H9 (cell line): ENCODE measurements at regions not wholly inside any gene's neighbourhood (a gene's known extent, or its start where the extent isn't known, plus 50 kb on each side); places are given as distances from the start of the nearest gene placed in this dataset.

Experiments used
- DNase-seq: peaks from one replicate; pipeline ENCODE4 v3.0.0-alpha.2; 2017
- H2AFZ ChIP-seq: one replicate; pipeline ENCODE4 v1.6.1; 2013; ENCODE audit warnings: mild to moderate bottlenecking, low read length, control low read depth, moderate library complexity
- H2AK5ac ChIP-seq: 2 replicates; pipeline ENCODE4 v1.6.1; 2013; ENCODE audit warnings: low read length, control low read depth, mixed read lengths; ENCODE audit not compliant: insufficient read length
- H2BK120ac ChIP-seq: one replicate; pipeline ENCODE4 v1.6.1; 2013; ENCODE audit warnings: low read depth, mild to moderate bottlenecking, low read length, control low read depth, inconsistent platforms; ENCODE audit not compliant: poor library complexity, severe bottlenecking
- H2BK12ac ChIP-seq: 2 replicates; pipeline ENCODE4 v1.6.1; 2013; ENCODE audit warnings: low read length, control low read depth, mixed read lengths, low read depth; ENCODE audit not compliant: insufficient read length
- H2BK15ac ChIP-seq: 2 replicates; pipeline ENCODE4 v1.6.1; 2013; ENCODE audit warnings: low read depth, low read length, control low read depth
- H2BK20ac ChIP-seq: one replicate; pipeline ENCODE4 v1.6.1; 2013; ENCODE audit warnings: low read depth, mild to moderate bottlenecking, low read length, control low read depth, inconsistent platforms; ENCODE audit not compliant: poor library complexity, severe bottlenecking
- H2BK5ac ChIP-seq: 2 replicates; pipeline ENCODE4 v1.6.1; 2013; ENCODE audit warnings: low read length, control low read depth, mixed read lengths; ENCODE audit not compliant: insufficient read length
- H3K14ac ChIP-seq: 2 replicates; pipeline ENCODE4 v1.6.1; 2013; ENCODE audit warnings: low read length, control low read depth; ENCODE audit not compliant: insufficient read depth
- H3K18ac ChIP-seq: 2 replicates; pipeline ENCODE4 v1.6.1; 2013; ENCODE audit warnings: low read depth, mild to moderate bottlenecking, mixed read lengths, low read length, control low read depth; ENCODE audit not compliant: insufficient read length
- H3K23ac ChIP-seq: 2 replicates; pipeline ENCODE4 v1.6.1; 2013; ENCODE audit warnings: low read length, control low read depth, mixed read lengths, low read depth; ENCODE audit not compliant: insufficient read length
- H3K23me2 ChIP-seq: 2 replicates; pipeline ENCODE4 v1.6.1; 2013; ENCODE audit warnings: low read depth, mild to moderate bottlenecking, mixed read lengths, low read length, control low read depth; ENCODE audit not compliant: insufficient read length, poor library complexity, severe bottlenecking
- H3K27ac ChIP-seq: 2 replicates; pipeline ENCODE4 v1.5.1; 2013; ENCODE audit warnings: low read length, control low read depth, mixed read lengths, low read depth; ENCODE audit not compliant: insufficient read length
- H3K27me3 ChIP-seq: 2 replicates; pipeline ENCODE4 v1.6.1; 2013; ENCODE audit warnings: low read length, control low read depth, inconsistent platforms; ENCODE audit not compliant: insufficient read depth
- H3K4ac ChIP-seq: 2 replicates; pipeline ENCODE4 v1.6.1; 2013; ENCODE audit warnings: low read depth, mild to moderate bottlenecking, control low read depth, inconsistent platforms, low read length, moderate library complexity
- H3K4me1 ChIP-seq: 2 replicates; pipeline ENCODE4 v1.6.1; 2013; ENCODE audit warnings: low read length, control low read depth, inconsistent platforms; ENCODE audit not compliant: insufficient read depth
- H3K4me2 ChIP-seq: 2 replicates; pipeline ENCODE4 v1.6.1; 2013; ENCODE audit warnings: low read length, control low read depth, mixed read lengths; ENCODE audit not compliant: insufficient read length, insufficient read depth
- H3K56ac ChIP-seq: 2 replicates; pipeline ENCODE4 v1.6.1; 2013; ENCODE audit warnings: low read depth, mild to moderate bottlenecking, mixed read lengths, low read length, control low read depth; ENCODE audit not compliant: insufficient read length
- H3K79me1 ChIP-seq: 2 replicates; pipeline ENCODE4 v1.6.1; 2013; ENCODE audit warnings: low read depth, mild to moderate bottlenecking, moderate library complexity, low read length, control low read depth, inconsistent platforms; ENCODE audit not compliant: insufficient read depth, poor library complexity, severe bottlenecking
- H3K79me2 ChIP-seq: 2 replicates; pipeline ENCODE4 v1.6.1; 2013; ENCODE audit warnings: low read length, control low read depth, inconsistent platforms; ENCODE audit not compliant: insufficient read depth
- H3K9ac ChIP-seq: 2 replicates; pipeline ENCODE4 v1.6.1; 2013; ENCODE audit warnings: low read length, control low read depth, mixed read lengths; ENCODE audit not compliant: insufficient read length; ENCODE audit errors: extremely low read depth
- H3K9me3 ChIP-seq: one replicate; pipeline ENCODE4 v1.6.1; 2013; ENCODE audit warnings: low read depth, low read length, inconsistent platforms; ENCODE audit not compliant: control insufficient read depth
- H3T11ph ChIP-seq: one replicate; pipeline ENCODE4 v1.6.1; 2013; ENCODE audit warnings: mild to moderate bottlenecking, low read length, control low read depth, inconsistent platforms
- H4K20me1 ChIP-seq: one replicate; pipeline ENCODE4 v1.6.1; 2013; ENCODE audit not compliant: control insufficient read depth, insufficient read length, insufficient read depth
- H4K5ac ChIP-seq: 2 replicates; pipeline ENCODE4 v1.6.1; 2013; ENCODE audit warnings: low read depth, mild to moderate bottlenecking, mixed read lengths, low read length, control low read depth; ENCODE audit not compliant: insufficient read length
- H4K8ac ChIP-seq: replicated peaks from 2 replicates; pipeline ENCODE4 v1.6.1; 2013; ENCODE audit warnings: low read length, control low read depth, mixed read lengths, low read depth; ENCODE audit not compliant: insufficient read length
- H4K91ac ChIP-seq: 2 replicates; pipeline ENCODE4 v1.6.1; 2013; ENCODE audit warnings: low read depth, mild to moderate bottlenecking, moderate library complexity, mixed read lengths, low read length, control low read depth; ENCODE audit not compliant: insufficient read length
- H3K27ac Mint-ChIP-seq, 3 experiments: 2 replicates in 2 of 3; 3 replicates in 1 of 3; pipeline ENCODE4 v1.8.0; 2020 to 2021; ENCODE audit warnings: mixed read lengths in 3 of 3, mild to moderate bottlenecking in 1 of 3, moderate library complexity in 1 of 3
- H3K27me3 Mint-ChIP-seq: 2 replicates; pipeline ENCODE4 v1.8.0; 2021; ENCODE audit warnings: low read depth, mild to moderate bottlenecking, moderate library complexity, mixed read lengths
- H3K36me3 Mint-ChIP-seq, 3 experiments: 2 replicates in 2 of 3; 3 replicates in 1 of 3; pipeline ENCODE4 v1.8.0; 2020 to 2021; ENCODE audit warnings: low read depth in 3 of 3, mixed read lengths in 3 of 3; ENCODE audit not compliant: insufficient read depth in 1 of 3
- H3K4me1 Mint-ChIP-seq, 2 experiments: 2 replicates each; pipeline ENCODE4 v1.8.0; 2020; ENCODE audit warnings: mixed read lengths in 2 of 2
- H3K4me3 Mint-ChIP-seq, 2 experiments: 2 replicates in 1 of 2; 3 replicates in 1 of 2; pipeline ENCODE4 v1.8.0; 2020 to 2021; ENCODE audit warnings: mild to moderate bottlenecking in 2 of 2, mixed read lengths in 2 of 2, moderate library complexity in 1 of 2
- H3K9me3 Mint-ChIP-seq, 2 experiments: 2 replicates in 1 of 2; 3 replicates in 1 of 2; pipeline ENCODE4 v1.8.0; 2020; ENCODE audit warnings: mild to moderate bottlenecking in 2 of 2, mixed read lengths in 2 of 2, moderate library complexity in 1 of 2
- WGBS: extraction: QIAGEN DNeasy Blood & Tissue Kit; methylation state at CpG from one replicate; pipeline ENCODE4 v1.1.7; 2013; ENCODE audit warnings: missing lambda C conversion rate, low lambda C conversion rate, mixed read lengths; ENCODE audit not compliant: insufficient read length; ENCODE audit errors: extremely low coverage; 5-methylcytosine and 5-hydroxymethylcytosine counted together
- TF ChIP-seq, protein P1 (sequence below): fragments of 200-600 bp; sonication (generic); conservative IDR thresholded peaks from 3 replicates; pipeline ENCODE4 v1.8.0; 2021; ENCODE audit warnings: antibody characterized with exemption, mild to moderate bottlenecking

DNA sequence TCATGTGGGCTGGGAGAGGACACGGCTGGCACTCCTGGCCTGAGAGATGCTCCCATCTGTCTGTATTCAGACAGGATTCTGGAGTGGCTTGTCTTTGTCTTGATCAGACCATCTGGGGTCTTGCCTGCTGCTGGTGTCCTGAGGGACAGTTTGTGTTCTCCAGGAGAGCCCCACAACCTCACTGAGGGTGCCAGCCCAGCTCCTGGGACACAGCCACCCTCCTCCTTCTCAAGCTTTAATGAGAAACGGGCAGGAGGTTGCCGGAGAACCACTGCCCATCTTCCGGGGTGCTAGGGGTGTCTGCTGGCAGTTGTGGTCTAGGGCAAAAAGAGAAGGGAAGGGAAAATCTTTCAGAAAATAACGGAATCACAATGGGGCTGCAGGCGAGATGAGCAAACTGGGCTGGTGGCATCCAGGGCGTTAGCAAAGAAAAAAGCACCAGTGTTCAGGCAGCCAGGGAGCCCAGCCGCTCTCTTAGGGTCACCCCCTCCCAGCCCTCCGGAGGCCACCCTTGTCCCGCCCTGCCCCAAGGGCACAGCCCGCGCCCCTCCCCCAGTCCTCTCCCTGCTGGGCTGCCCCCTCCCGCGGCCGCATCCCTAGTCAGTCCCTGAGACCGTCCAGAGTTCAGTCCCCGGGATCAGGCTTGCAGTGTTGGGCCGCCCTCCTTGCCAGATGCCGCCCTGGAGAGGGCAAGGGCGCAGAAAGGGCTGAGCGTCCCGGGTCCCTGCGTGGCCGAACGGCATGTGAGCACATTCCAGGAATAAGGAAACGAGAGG, 824.7 kb downstream of the KCNJ18 start:
- Mint-ChIP-seq H3K36me3 (peaks cover 5 to 12% (median 6%) of the 10 kb centered on the region in 3 experiments; a peak in 5 of 7 replicates), H3K27me3 (no peaks in the 10 kb centered on the region; the same call in 1 of the 2 replicates), H3K4me3 (no peak overlapping the region), H3K9me3 (peaks cover 46 to 50% of the 10 kb centered on the region in 2 experiments), H3K4me1 (no peaks in the 10 kb centered on the region), H3K27ac (no peak overlapping the region)
- no peaks in the 10 kb centered on the region for H4K20me1 ChIP-seq
- no peak overlapping the region for H3K4ac ChIP-seq
- no peak overlapping the region for H3K14ac ChIP-seq
- H2AFZ ChIP-seq = no peak overlapping the region
- H2BK12ac ChIP-seq = no peak overlapping the region
- H2BK5ac ChIP-seq = no peak overlapping the region
- H3K9me3 ChIP-seq = peaks cover 46% of the 10 kb centered on the region
- WGBS = no CpG with 5 or more reads among the region's 26 CpGs
- no peak overlapping the region for H2BK15ac ChIP-seq
- H3K27ac ChIP-seq = no peak overlapping the region
- H2AK5ac ChIP-seq = no peak overlapping the region
- no peak overlapping the region for H4K91ac ChIP-seq
- H3K18ac ChIP-seq = no peak overlapping the region
- H2BK20ac ChIP-seq = no peak overlapping the region
- H3K4me2 ChIP-seq = no peak overlapping the region
- DNase-seq = no peak
- H4K8ac ChIP-seq = no peak overlapping the region
- no peak overlapping the region for H2BK120ac ChIP-seq
- H3K23me2 ChIP-seq = no peaks in the 10 kb centered on the region
- H3K79me1 ChIP-seq = no peaks in the 10 kb centered on the region
- H3T11ph ChIP-seq = no peak overlapping the region
- H3K27me3 ChIP-seq = no peaks in the 10 kb centered on the region
- no peaks in the 10 kb centered on the region for H3K4me1 ChIP-seq
- H3K23ac ChIP-seq = no peak overlapping the region
- no peak overlapping the region for H3K56ac ChIP-seq
- no peak overlapping the region for H4K5ac ChIP-seq
- no peaks in the 10 kb centered on the region for H3K79me2 ChIP-seq
- H3K9ac ChIP-seq = no peak overlapping the region
- TF ChIP-seq, protein P1, sequence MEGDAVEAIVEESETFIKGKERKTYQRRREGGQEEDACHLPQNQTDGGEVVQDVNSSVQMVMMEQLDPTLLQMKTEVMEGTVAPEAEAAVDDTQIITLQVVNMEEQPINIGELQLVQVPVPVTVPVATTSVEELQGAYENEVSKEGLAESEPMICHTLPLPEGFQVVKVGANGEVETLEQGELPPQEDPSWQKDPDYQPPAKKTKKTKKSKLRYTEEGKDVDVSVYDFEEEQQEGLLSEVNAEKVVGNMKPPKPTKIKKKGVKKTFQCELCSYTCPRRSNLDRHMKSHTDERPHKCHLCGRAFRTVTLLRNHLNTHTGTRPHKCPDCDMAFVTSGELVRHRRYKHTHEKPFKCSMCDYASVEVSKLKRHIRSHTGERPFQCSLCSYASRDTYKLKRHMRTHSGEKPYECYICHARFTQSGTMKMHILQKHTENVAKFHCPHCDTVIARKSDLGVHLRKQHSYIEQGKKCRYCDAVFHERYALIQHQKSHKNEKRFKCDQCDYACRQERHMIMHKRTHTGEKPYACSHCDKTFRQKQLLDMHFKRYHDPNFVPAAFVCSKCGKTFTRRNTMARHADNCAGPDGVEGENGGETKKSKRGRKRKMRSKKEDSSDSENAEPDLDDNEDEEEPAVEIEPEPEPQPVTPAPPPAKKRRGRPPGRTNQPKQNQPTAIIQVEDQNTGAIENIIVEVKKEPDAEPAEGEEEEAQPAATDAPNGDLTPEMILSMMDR = no peak
